Gastroesophageal sphincter (tissue), 3 donors: ENCODE measurements at regions not wholly inside any gene's neighbourhood (a gene's known extent, or its start where the extent isn't known, plus 50 kb on each side); places are given as distances from the start of the nearest gene placed in this dataset.

Source experiments
- EP300 ChIP-seq: sonication (generic); formaldehyde crosslinking; IDR thresholded peaks from one replicate; pipeline ENCODE4 v1.6.1; 2017; ENCODE audit warnings: antibody characterized with exemption, mild to moderate bottlenecking
- POLR2A ChIP-seq, 2 donors: fragments of 450-650 bp; IDR thresholded peaks; one replicate each; pipeline ENCODE4 v1.6.1; 2017; ENCODE audit warnings: antibody characterized with exemption in 2 of 2, mild to moderate bottlenecking in 2 of 2, moderate library complexity in 1 of 2
- POLR2AphosphoS5 ChIP-seq: sonication (generic); formaldehyde crosslinking; IDR thresholded peaks from one replicate; pipeline ENCODE4 v1.6.1; 2017; ENCODE audit warnings: antibody characterized with exemption
- TF ChIP-seq, protein P1 (sequence below), 4 experiments: fragments of 200-600 bp in 2 of 4; fragments of 450-650 bp in 2 of 4; sonication (generic) in 1 of 4; IDR thresholded peaks; one replicate each; pipeline ENCODE4 v1.5.1; 2017 to 2019; ENCODE audit warnings: antibody characterized with exemption in 4 of 4, mild to moderate bottlenecking in 2 of 4, moderate library complexity in 2 of 4

DNA sequence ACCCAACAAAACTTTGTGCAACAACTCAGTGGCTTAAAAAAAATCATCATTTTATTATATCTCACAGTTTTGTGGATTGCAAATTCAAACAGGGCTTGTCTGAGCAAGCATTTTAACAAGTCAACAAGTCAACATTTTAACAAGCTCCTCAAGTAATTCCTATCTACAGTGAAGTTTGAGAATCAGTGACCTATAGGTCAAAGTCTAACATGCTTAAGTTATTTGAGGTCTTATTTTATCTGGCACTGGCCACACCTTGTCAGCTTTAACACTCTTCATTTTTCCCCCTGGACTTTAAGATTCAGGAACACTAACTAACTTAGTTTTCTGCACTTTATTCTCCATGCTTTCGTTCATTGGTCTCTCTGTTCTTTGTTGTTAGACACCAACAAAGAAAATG lies 71.2 kb upstream of the PELI2 start:
- TF ChIP-seq POLR2A (IDR thresholded peaks at IDR 0.05) (no peak), EP300 (no peak), POLR2AphosphoS5 (no peak)
- TF ChIP-seq, protein P1, sequence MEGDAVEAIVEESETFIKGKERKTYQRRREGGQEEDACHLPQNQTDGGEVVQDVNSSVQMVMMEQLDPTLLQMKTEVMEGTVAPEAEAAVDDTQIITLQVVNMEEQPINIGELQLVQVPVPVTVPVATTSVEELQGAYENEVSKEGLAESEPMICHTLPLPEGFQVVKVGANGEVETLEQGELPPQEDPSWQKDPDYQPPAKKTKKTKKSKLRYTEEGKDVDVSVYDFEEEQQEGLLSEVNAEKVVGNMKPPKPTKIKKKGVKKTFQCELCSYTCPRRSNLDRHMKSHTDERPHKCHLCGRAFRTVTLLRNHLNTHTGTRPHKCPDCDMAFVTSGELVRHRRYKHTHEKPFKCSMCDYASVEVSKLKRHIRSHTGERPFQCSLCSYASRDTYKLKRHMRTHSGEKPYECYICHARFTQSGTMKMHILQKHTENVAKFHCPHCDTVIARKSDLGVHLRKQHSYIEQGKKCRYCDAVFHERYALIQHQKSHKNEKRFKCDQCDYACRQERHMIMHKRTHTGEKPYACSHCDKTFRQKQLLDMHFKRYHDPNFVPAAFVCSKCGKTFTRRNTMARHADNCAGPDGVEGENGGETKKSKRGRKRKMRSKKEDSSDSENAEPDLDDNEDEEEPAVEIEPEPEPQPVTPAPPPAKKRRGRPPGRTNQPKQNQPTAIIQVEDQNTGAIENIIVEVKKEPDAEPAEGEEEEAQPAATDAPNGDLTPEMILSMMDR (IDR thresholded peaks at IDR 0.05) = no peak
